Astrocyte (in vitro differentiated cells and primary cell): ENCODE measurements at regions not wholly inside any gene's neighbourhood (a gene's known extent, or its start where the extent isn't known, plus 50 kb on each side); places are given as distances from the start of the nearest gene placed in this dataset.

ENCODE experiments used
- EZH2 ChIP-seq: IDR thresholded peaks from 2 replicates; pipeline ENCODE4 v1.6.1; 2012; ENCODE audit warnings: mild to moderate bottlenecking, low read length, inconsistent platforms; ENCODE audit not compliant: insufficient read depth
- TF ChIP-seq, protein P1 (sequence below): IDR thresholded peaks from 2 replicates; pipeline ENCODE4 v1.5.1; 2011; ENCODE audit warnings: low read depth, mild to moderate bottlenecking, inconsistent platforms, low read length, moderate library complexity; ENCODE audit not compliant: insufficient read depth

DNA sequence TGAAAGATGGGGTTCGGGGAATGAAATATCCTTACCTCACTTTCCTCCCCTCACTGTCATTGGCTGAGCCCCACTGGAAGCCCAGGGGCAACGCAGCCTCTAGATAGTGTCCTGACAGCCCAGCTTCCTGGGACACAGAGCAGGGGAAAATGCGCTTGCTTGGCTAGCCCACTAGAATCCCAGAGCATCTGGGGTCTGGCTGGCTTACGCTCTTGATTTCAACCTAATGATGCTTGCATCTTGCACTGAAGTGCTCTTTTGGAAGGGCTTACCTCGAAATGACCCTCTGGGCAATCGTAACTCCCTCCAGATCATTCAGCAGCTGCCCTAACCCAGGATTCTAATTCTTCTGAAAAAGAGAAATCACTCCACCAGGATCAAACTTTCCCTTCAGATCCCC lies 147.6 kb downstream of the SOX9 start:
- TF ChIP-seq, protein P1, sequence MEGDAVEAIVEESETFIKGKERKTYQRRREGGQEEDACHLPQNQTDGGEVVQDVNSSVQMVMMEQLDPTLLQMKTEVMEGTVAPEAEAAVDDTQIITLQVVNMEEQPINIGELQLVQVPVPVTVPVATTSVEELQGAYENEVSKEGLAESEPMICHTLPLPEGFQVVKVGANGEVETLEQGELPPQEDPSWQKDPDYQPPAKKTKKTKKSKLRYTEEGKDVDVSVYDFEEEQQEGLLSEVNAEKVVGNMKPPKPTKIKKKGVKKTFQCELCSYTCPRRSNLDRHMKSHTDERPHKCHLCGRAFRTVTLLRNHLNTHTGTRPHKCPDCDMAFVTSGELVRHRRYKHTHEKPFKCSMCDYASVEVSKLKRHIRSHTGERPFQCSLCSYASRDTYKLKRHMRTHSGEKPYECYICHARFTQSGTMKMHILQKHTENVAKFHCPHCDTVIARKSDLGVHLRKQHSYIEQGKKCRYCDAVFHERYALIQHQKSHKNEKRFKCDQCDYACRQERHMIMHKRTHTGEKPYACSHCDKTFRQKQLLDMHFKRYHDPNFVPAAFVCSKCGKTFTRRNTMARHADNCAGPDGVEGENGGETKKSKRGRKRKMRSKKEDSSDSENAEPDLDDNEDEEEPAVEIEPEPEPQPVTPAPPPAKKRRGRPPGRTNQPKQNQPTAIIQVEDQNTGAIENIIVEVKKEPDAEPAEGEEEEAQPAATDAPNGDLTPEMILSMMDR = no peak
- no peak for TF ChIP-seq EZH2
